ENCODE measurements at regions not wholly inside any gene's neighbourhood (a gene's known extent, or its start where the extent isn't known, plus 50 kb on each side); places are given as distances from the start of the nearest gene placed in this dataset.

DNA sequence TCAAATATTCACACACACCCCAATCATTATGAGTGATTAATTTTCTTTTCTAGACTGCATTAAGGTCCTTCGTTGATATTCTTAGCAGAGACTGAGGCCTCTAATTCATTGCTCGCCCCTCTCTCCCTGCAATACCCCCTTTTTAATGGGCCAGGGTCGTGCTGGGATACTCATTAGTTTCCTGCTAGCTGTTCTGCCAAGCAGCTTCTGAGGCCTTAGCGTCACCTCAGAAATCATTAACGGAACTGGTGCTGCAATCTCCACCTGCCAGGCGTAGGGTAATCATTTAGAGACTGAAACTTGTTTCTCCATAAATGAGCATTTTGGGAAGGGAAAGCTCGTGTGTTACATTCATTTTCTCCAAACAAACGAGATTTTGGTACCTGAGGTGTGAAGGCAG is 1054.7 kb downstream of the GALC start:
- no peak overlapping the region for H3K27ac ChIP-seq
- intact Hi-C loops (cut with DNase I; ENCODE audit: low total_unique reads) = no loop called here
- no peaks in the 10 kb centered on the region for H3K4me1 ChIP-seq
- no peaks in the 10 kb centered on the region for H3K36me3 ChIP-seq
- no peak for DNase-seq
- no peak overlapping the region for H3K4me3 ChIP-seq
- no peaks in the 10 kb centered on the region for H3K27me3 ChIP-seq
- TF ChIP-seq, protein P1, sequence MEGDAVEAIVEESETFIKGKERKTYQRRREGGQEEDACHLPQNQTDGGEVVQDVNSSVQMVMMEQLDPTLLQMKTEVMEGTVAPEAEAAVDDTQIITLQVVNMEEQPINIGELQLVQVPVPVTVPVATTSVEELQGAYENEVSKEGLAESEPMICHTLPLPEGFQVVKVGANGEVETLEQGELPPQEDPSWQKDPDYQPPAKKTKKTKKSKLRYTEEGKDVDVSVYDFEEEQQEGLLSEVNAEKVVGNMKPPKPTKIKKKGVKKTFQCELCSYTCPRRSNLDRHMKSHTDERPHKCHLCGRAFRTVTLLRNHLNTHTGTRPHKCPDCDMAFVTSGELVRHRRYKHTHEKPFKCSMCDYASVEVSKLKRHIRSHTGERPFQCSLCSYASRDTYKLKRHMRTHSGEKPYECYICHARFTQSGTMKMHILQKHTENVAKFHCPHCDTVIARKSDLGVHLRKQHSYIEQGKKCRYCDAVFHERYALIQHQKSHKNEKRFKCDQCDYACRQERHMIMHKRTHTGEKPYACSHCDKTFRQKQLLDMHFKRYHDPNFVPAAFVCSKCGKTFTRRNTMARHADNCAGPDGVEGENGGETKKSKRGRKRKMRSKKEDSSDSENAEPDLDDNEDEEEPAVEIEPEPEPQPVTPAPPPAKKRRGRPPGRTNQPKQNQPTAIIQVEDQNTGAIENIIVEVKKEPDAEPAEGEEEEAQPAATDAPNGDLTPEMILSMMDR (IDR thresholded peaks at IDR 0.05) = no peak
- H3K9me3 ChIP-seq = no peaks in the 10 kb centered on the region

DNA sequence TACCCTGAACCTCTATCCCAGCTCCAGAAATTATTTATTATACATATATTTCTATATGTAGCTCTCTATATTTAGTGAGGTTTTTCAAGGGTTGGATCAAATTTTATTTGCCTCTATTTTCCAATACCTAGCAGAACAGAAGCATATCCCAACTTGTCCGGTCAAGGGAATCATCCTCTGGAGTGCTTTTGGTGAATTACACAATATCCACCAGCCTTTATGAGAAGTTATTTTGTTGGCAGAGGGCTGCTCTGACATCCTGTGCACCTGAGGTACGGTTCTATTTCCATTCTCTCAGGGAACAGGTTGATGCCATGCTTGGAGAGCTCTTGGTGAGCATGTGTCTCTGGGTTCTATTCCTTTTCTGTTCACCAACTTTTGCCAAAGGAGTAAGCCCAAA is 1056.4 kb downstream of the GALC start:
- Histone ChIP-seq H3K27me3 (no peaks in the 10 kb centered on the region), H3K27ac (no peak overlapping the region), H3K9me3 (no peaks in the 10 kb centered on the region), H3K36me3 (no peaks in the 10 kb centered on the region), H3K4me3 (no peak overlapping the region), H3K4me1 (no peaks in the 10 kb centered on the region)
- intact Hi-C loops (cut with DNase I; ENCODE audit: low total_unique reads) = no loop called here
- DNase-seq = no peak
- TF ChIP-seq, protein P1 (IDR thresholded peaks at IDR 0.05) = no peak

DNA sequence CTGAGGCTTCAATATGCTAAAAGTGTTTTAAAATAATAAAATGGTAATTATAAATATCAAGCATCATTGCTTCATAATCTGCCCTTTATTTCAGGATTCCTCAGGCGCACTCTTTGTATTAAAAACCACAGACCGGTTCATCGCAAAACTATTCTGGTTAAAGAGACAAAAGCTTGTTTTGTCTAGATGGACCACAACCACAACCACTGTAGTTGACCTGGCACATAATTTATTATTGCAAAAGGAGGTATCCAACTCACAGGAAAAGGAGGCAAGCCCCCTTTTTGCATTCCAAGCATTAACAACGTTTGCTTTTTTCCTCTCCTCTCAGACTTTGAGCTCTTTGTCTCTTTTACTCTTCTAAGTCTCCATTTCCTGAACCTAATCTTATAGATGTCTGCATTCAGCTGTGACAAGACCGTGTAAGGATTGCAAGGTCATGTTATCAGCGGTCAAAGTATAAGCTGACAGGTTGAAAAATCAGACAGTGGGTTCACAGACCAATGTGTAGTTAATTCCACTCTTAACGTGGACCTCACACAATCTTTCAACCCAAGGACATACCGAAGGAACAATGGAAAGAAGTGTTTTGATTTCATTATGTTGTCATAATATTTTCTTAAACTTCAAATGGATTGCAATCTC is 1057.6 kb downstream of the GALC start:
- Histone ChIP-seq H3K36me3 (no peaks in the 10 kb centered on the region), H3K27me3 (no peaks in the 10 kb centered on the region), H3K4me3 (no peak overlapping the region), H3K27ac (no peak overlapping the region), H3K9me3 (no peaks in the 10 kb centered on the region), H3K4me1 (no peaks in the 10 kb centered on the region)
- DNase-seq = no peak
- TF ChIP-seq, protein P1 (IDR thresholded peaks at IDR 0.05) = no peak
- intact Hi-C loops (cut with DNase I; ENCODE audit: low total_unique reads) = no loop called here

DNA sequence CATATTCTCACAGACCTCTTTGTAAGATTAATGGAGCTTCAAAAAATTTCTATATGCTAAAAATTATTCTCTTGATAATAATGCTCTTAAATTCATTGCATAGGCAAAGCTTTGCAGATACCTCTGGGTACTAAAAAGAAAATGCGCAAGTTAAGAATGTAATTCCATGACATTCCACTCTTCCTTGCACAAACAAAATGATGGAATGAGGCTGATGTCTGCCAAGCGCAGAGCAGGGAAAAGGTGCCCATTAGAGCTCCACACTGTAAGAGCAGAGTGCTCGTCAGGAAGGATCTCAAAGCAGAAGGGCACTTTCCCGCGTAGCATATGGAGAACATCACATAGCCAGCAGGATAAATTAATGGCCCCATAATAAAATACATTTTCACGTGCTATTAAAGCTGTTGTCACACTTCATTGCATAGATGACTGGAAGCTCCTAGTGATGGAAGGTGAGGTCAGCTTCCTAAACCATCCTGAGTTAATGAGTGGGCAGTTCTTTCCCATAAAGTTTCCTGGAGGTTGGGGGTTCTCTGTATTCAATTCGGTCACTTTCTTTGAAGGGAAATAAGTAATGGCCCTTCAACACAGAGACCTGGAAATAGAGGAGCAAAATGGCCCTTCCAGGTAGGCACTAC is 1058.9 kb downstream of the GALC start:
- Histone ChIP-seq H3K36me3 (no peaks in the 10 kb centered on the region), H3K9me3 (no peaks in the 10 kb centered on the region), H3K27me3 (no peaks in the 10 kb centered on the region), H3K27ac (no peak overlapping the region), H3K4me3 (no peak overlapping the region), H3K4me1 (no peaks in the 10 kb centered on the region)
- intact Hi-C loops (cut with DNase I; ENCODE audit: low total_unique reads) = no loop called here
- no peak for DNase-seq
- TF ChIP-seq, protein P1 (IDR thresholded peaks at IDR 0.05) = no peak

DNA sequence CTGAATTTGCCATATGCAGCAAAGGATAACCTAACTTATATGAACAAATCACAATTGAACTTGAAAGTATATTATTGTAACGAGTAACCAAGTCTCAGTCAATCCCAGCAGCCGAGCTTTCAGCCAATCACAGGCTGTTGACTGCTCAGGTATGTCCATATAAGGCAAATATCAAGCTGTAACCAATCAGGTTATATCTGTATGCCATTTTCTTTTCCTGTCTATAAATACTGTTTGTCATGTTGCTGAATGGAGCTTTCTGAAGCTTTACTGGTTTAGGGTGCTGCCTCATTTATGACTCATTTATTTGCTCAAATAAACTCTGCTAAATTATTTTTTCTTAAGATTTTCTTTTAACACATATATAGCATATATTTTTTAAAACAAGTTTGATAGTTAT is 1059.5 kb downstream of the GALC start:
- TF ChIP-seq, protein P1 (IDR thresholded peaks at IDR 0.05) = no peak
- Histone ChIP-seq H3K27me3 (no peaks in the 10 kb centered on the region), H3K4me1 (no peaks in the 10 kb centered on the region), H3K36me3 (no peaks in the 10 kb centered on the region), H3K9me3 (no peaks in the 10 kb centered on the region), H3K4me3 (no peak overlapping the region), H3K27ac (no peak overlapping the region)
- intact Hi-C loops (cut with DNase I; ENCODE audit: low total_unique reads) = no loop called here
- no peak for DNase-seq
